ENCODE measurements at regions not wholly inside any gene's neighbourhood (a gene's known extent, or its start where the extent isn't known, plus 50 kb on each side); places are given as distances from the start of the nearest gene placed in this dataset.
A peak's percentile ranks its signal among the peaks of the same experiment; 100 is the strongest.
"Not testable (repeated sequence)": the region's sequence is repeated elsewhere in the genome, so short reads cannot be mapped to it uniquely, and the experiment has no call there.

DNA sequence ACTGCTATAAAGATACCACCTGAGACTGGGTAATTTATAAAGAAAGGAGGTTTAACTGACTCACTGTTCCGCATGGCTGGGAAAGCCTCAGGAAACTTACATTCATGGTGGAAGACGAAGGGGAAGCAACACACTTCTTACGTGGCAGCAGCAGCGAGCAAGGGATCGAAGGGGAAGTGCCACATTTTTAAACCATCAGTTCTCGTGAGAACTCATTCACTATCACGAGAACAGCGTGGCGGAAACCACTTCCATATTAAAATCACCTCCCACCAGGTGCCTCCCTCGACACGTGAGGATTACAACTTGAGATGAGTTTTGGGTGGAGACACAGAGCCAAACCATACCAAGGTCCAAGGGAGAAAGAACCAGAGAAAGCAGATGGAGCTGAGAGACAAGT, 454.3 kb upstream of the CDH11 start:
- no peak for DNase-seq

DNA sequence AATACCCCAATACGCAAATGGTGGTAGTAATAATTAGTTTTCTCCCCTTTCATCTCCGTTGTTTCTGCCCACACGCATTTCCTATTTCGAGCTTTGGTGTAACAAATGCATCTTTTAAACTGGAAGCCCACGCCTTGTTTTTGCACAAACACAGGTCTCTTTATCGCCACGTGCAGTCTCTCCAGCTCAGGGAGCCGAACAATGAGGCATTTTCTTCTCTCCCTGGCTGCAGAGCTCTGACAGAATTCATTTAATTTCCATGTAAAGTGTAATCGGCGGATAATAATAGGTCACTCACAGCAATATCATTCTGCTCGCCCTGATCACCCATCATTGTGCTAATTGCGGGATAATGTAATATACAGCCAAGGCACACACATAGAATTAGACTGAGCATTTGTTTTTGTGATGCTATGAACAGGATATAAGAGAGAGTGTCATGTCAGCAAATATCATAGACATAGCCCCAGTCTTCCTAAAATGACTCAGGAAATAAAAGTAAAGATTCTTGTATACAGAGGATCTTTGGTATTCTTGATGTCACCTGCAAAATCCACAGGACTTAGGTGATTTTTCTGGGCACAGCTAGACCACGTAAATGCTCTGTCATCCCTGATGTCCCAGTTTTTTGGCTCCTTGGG, 452.6 kb upstream of the CDH11 start:
- DNase-seq = no peak

DNA sequence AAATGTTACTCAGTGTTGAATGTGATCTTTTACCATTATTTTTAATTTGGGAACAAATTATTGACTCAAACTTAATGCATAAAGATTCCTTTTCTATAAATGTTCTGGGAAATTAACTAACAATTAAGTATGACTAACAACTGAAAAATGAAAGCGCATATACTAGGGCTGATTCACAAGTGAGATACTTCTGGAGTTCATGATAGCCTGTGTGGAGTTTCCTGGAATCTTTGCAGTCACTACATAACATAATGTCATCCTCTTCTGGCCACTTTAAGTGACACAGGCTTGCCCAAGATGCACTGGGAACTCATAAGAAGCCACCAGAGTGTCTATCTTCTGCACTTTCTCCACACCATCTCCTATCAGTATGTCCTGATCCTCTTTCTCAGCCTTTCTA, 450.3 kb upstream of the CDH11 start:
- no peak for DNase-seq

DNA sequence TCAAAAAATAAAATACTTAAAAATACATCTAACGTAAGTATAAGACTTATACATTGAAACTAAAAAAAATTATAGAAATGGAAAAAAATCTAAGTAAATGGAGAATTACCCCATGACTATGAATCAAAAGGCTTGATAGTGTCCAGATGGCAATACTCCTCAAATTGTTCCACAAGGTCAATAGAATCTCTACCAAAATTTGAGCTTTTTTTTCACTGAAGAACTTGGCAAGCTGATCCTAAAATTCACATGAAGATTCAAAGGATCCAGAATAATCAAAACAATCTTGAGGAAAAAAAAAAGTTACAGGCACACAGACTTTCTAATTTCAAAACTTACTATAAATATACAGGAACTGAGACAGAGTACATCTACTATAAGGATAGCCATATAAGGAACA, 448.4 kb upstream of the CDH11 start:
- DNase-seq = no peak

DNA sequence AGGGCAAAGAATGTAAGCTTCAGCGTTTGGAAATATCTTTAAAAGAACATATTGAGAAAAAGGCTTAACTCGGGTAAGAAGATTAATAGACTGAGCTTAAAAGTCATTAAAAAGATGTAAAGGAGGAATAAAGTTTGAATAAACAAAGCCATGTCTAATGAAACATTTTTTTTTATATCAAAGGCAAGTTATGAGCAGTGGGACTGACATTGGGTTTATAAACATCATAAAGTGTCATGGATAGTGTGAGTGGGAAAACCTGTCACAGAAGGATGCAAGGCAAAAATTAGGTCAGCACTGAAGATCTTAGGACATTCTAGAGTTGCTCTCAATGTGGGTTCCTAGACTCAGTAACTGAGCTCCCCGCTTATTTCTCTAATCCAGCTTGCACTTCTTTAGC, 438.0 kb upstream of the CDH11 start:
- DNase-seq = no peak

DNA sequence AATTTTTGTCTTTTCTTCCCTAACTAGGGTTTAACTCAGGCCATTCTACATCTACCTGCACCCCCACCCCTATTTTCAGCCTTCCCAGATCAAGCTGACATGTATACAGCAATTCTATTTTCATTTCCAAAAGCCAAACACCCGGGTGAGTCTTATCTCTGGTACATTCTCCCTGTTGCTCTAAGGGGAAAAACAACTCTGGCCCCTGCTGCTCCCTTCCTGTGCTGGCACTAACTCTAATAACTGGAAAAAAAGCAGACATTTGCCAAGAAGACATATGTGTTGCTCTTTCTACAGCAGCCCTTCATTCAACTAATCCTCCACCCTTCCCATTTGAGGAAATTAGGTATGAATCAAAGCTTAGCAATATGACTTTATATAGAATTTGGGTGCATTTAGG, 427.8 kb upstream of the CDH11 start:
- not testable (repeated sequence) for DNase-seq

DNA sequence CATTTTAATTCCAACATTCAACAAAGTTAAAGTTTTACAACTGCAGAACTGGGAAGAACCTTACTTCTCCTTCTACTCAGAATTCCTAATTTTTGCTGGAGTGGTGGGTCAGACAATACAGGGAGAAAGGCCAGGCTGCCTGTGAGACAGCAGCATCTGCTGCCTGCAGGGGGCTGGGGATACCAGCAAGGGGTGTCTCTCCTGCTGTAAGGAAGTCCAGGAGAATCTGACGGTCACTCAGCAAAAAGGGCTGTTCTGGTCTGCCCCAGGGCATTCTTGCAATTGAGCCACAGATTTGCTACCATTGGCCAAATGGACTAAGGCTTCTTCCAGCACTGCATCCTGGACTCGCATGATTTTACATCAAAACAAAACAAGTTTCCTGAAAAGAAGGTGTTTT, 426.6 kb upstream of the CDH11 start:
- no peak for DNase-seq

DNA sequence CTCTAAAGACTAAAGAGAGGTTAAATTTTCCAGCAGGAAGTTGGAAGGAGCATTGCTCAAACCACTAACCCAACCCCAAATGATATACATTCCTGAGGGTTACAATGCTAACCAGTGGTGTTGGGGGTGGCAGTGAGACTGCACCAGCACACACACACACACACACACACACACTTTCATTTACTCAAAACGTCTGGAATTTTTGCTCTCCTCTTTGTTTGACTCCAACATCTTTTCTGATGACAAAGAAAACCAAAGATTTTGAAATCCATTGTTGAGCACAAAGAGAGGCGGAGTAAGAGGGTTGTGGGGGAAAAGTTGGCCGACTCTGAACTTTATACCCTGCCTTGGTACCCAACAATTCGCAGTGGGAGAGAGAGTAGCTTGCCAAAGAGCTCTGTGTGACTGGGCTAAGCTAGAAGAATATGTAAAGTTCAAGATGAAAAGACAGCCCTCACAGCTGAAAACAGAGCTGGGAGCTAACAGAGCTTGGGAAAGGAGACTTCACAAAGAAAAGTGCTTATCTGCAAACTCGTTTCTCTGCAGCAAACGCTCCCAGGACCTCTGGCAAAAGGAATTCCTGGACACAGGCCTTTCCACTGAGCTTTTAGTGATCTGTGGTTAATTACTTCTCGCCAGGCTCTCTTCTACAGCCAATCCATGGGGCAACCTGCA, 426.0 kb upstream of the CDH11 start:
- peak; percentile 62 for DNase-seq

DNA sequence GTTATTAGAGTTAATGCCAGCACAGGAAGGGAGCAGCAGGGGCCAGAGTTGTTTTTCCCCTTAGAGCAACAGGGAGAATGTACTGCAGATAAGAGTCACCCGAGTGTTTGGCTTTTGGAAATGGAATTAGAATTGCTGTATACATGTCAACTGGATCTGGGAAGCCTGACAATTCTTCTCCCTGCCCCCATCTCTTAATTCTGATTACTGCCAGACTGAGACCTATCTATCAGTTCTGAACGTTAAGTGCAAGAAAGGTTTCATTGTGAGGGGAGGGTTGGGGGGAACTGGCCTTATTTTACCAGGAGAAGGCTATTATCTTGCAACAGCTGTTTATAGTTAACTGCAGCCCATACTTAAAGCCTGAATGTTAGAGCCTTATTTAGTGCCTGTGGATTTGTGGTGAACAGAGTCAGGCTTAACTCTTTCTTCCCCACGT, 424.5 kb upstream of the CDH11 start:
- DNase-seq = peak; percentile 49

DNA sequence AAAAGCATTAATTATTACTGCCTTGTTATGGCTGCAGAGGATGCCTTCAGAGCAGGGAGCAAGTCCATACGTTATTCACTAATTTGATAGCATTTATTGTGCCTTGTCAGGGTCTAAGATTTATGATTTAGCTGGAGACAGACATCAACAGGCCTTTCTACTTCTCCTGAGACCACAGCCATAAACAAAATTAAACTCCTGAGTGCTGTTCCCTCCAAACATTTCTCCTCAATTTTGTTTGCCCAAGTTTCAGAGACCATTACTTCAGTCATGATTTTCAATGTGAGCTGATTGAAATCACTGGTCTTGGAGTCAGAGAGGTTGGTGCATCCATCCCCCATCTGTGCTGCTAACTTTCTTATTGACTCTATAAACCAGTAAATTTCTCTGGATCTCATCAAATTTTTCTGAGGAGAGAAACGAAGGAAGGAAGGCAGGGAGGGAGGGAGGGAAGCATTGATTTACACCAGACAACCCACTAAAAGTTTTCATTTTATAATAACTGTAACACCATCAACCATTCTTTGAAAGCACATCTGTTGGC, 423.6 kb upstream of the CDH11 start:
- DNase-seq = no peak

DNA sequence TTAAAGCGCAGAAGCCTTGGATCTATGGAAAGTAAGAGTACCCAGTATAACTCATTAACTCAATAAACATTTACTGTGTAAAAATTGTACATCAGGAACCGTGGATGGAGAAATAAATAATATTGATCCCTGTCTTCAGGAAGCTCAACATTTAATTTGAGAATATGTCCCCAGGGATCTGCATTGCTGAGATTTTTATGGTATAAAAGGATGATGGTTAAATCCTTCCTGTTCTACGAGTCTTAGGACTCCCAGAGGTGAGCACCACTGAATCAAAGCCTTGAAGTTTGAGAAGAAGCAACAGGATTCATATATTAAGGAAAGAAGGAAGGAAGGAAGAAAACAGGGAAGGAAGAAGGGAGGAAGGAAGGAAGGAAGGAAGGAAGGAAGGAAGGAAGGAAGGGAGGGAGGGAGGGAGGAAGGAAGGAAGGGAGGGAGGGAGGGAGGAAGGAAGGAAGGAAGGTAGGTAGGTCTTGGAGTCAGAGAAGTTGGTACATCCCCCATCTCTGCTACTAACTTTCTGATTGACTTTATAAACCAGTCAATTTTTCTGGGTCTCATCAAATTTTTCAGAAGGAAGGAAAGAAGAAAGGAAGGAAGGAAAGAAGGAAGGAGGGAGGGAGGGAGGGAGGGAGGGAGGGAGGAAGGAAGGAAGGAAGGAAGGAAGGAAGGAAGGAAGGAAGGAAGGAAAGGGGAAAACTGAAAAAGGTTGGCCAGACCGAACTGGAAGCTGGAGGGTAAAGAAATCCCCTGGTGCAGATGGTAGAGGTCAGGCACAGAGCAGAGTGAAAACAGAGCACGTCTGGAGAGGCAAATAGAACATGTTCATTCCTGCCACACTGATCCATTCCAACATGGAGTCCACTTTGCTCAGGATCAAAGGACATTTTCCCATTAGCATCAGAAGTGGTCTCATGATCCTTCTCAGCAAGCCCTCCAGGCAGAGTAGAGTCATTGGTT, 422.2 kb upstream of the CDH11 start:
- no peak for DNase-seq

DNA sequence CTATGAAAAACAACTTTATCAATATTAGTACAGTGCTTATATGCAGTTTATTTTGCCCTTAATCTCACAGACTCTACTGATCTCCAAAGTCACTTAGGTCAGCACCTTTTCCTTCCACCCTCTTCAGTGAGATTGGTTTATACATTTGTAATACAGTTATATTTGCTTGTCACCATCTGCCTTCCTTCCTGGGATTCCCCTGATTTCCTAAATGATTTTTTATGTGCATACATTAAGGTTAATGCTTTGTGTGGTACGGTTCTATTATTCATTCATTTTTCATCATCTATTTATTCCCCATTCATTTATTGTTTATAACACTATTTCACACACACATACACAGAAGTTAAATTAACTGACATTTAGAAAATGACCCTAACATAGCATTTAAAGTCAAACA, 419.8 kb upstream of the CDH11 start:
- no peak for DNase-seq

DNA sequence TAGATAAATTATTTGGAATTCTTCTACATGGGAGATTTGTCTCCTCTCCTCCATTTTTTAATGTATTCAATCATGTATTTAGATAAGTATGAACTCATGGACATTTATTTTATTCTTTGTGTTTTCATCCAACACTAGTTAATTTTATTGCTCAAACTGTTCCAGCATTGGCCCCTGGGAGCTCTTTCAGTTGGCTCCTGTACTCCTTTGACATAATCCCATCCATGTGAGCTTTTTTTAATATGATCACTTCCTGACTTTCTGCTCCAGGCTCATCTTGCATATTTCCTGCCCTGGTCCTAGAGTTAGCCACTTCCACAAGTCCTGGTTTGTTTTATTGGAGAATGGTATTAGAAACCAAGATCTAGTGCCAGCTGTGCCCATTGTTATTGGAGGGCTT, 419.0 kb upstream of the CDH11 start:
- peak; percentile 54 for DNase-seq

DNA sequence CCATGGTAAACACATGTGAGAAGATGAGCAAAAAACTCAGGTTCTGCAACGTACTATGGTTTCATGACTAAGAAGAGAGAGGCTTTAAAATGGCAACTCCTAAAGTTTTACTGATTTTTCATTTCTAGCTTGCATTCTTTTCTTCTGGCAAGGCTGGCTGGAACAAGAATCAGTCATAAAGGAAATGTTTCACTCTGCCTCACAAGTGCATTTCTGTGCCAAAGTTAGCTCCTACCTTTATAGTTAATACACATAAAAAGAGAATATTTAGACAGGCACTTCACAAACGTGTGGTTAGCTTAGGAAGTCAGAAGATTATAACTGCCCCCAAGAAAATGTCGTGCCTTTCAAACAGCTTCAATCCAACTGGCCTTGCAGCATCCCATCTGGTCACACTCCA, 417.1 kb upstream of the CDH11 start:
- no peak for DNase-seq

DNA sequence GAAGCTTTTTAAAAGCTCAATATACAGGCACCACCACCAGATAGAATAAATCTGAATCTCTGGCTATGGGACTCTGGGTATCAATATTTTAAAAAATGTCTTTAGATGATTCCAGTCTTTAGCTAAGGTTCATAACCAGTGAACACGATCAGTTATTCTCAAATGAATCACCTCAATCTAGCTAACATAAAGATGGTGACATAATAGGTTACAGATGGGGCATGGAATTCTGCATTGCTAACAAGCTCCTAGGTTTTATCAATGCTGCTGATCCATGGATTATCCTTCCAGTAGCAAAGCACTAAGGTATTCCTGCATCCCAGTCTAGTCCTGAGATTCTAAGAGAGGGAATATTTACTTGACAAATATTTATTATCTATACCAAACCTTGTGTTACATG, 415.5 kb upstream of the CDH11 start:
- DNase-seq = no peak

DNA sequence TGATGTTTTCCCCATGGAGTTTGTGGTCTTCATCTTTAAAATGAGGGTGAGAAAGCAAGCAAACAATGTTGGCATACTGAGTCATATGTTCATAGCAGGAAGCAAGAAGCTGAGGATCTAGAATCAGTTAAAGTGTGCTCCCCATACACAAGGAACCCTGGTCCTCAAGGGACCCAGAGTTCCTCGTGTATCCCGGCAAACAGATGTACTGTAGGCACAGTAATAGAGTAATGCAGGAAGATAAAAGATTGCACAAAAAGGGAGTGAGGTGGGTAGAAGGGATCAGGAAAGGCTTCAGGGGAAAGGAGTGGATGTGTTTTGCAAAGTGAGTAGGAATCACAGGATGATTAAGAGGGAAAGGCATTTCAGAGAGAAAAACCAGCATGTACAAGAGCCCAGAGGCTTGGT, 412.3 kb upstream of the CDH11 start:
- no peak for DNase-seq

DNA sequence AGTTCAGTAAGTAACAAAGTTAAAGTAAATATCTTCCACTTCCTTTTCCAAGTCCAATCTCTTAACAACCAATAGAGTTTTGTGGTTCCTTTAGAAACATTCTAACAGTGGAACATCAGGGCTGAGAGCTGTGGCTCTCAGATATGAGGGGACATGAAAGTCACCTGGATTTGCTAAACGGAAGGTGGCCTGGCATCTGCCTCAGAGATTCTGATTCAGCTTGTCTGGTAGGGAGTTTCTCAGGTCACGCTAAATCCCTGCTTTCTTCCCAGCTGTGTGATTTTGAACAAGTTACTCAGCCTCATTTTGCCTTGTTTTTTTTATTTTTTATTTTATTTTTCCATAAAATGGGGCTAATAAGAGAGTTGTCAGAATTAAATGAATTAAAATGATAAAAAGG, 411.0 kb upstream of the CDH11 start:
- DNase-seq = no peak

DNA sequence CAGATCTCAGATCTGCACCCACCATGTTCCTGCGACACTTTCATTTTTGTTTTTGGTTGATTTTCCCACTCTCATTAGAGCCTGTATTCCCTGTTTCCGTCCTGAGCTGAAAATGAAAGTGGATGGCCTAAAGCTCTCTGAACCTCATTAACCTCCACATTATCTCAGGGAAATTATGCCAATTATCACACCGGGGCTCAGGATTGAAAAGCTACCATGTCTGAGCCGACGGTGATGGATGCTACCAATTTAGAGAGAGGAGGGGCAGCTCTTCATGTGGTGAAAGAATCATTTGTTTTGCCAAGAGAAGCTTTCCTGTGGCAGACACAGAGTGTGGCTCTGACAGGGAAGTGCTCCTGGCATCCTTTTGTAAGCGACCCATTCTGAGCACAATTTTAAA, 410.4 kb upstream of the CDH11 start:
- no peak for DNase-seq

DNA sequence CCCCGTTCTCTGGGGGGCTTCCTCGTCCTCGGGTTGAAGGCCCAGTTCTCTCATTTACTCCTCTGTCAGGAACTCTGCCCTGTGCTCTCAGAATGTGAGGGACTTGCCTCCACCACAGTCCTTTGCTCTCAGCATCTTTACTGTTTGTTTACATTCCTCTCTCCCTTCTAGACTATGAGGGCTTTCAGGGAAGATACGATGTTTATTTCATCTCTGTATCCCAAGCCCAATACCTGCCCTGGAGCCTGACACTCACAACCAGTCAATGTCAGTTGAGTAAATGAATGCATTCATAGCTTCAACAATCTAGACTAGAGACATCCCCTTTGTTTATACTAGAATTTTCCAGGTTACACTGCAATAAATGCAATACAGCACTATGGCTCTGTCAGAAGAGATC, 409.6 kb upstream of the CDH11 start:
- no peak for DNase-seq

DNA sequence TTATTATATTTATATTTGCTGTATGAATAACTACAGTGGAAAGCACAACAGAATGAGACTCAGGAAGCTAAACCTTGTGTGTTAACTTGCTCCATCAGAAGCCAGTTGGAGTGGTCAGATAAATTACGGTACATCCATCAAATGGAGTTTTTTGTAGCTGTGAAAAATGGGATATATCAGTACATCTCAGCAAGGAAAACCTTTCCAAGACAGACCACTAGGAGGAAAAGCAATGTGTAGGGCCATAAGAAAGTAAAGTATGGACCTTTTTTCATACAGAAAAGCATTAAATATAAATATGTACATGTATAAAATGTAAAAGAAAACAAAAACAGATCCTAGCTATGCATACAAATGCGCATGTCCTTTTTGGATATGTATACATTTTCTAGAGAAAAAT, 403.8 kb upstream of the CDH11 start:
- DNase-seq = no peak

DNA sequence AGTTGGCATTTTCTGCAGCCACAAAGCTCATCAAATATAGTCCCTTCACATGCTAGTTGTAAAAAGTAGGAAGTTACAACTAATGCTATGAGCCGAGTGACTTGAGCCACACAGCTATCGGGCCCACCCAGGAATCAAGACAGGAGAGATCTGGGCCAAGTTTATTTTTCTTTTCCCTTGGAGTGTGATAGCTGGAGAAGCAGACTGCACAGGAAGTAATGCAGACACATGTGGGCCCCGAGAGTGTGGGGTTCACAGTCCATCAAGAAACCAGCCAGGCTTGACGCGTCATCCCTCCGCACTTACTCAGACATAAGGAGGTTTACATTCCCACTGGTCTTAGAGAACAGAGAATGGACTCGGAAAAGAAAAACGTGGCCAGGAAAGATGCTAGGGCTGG, 403.1 kb upstream of the CDH11 start:
- peak; percentile 77 for DNase-seq

DNA sequence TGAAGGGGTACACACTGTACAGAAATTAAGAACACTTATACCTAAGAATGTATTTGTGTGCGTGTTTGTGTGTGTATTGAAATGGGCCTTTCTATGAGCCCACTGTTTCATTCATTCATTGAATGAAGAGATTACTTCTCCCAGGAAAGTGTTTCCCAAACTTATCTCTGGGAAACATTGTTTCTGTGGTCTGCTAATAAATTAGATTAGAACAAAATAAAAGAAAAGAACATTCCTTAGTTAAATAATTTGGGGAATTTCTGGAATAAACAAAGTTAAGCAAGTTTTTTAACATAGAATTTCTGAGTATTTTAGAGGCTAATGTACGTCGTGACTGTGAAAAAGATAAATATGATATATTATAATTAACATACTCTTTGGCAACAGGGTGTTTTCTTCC, 402.4 kb upstream of the CDH11 start:
- no peak for DNase-seq

DNA sequence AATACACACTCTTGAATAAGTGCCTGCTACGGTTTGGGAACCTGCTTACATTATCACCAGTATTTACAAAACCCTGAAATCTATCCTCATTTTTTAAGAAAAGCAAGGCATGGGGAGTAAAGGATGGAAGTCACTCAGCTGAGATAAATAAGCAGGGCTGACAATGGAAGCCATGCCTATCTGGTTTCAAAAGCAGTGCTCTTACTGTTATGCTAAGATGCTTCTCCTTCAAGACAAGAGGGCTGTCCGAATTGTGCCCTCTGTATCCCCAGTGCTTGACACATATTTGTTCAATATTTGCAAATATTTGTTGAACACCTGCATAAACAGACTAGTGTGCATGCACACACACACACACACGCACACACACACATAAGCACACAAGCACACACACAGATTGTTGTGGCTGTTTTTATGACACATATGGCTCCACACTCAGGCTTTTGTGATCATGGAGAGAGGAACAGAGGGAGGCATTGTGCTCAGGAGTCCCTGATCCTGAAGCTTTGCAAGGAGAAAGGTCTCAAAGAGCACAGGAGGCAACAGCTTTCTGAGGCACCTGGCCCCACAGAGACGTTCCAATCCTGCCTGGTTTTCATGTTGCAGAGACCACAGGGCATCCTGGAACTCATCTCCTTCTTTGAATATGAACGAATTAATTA, 401.6 kb upstream of the CDH11 start:
- no peak for DNase-seq
